Vagina (tissue), 2 donors: ENCODE measurements at regions not wholly inside any gene's neighbourhood (a gene's known extent, or its start where the extent isn't known, plus 50 kb on each side); places are given as distances from the start of the nearest gene placed in this dataset.
"Not testable (repeated sequence)": the region's sequence is repeated elsewhere in the genome, so short reads cannot be mapped to it uniquely, and the experiment has no call there.

ENCODE experiments used
- DNase-seq, 2 donors: peaks; one replicate each; pipeline ENCODE4 v3.0.0-alpha.2; 2017; ENCODE audit errors: extremely low spot score in 2 of 2
- H3K27ac ChIP-seq: fragments of 200-600 bp; sonication (generic); one replicate; pipeline ENCODE4 v1.5.1; 2019
- H3K27me3 ChIP-seq: fragments of 200-600 bp; sonication (generic); one replicate; pipeline ENCODE4 v1.5.1; 2019
- H3K36me3 ChIP-seq, 2 donors: fragments of 200-600 bp; sonication (generic); one replicate each; pipeline ENCODE4 v1.5.1; 2017 to 2019
- H3K4me1 ChIP-seq: fragments of 200-600 bp; sonication (generic); one replicate; pipeline ENCODE4 v1.5.1; 2019
- H3K4me3 ChIP-seq, 2 donors: fragments of 200-600 bp; sonication (generic); 1 replicate in 1 of 2; 2 replicates in 1 of 2; pipeline ENCODE4 v1.5.1; 2016 to 2019
- H3K9me3 ChIP-seq: fragments of 200-600 bp; sonication (generic); one replicate; pipeline ENCODE4 v1.5.1; 2019
- POLR2A ChIP-seq, 2 donors: fragments of 450-650 bp; IDR thresholded peaks; one replicate each; pipeline ENCODE4 v1.6.1; 2017; ENCODE audit warnings: antibody characterized with exemption in 2 of 2, mild to moderate bottlenecking in 2 of 2, moderate library complexity in 2 of 2
- POLR2AphosphoS5 ChIP-seq, 2 donors: sonication (generic); formaldehyde crosslinking; IDR thresholded peaks; one replicate each; pipeline ENCODE4 v1.9.0; 2017; ENCODE audit warnings: antibody characterized with exemption in 2 of 2, mild to moderate bottlenecking in 2 of 2, low read depth in 1 of 2; ENCODE audit not compliant: insufficient read depth in 1 of 2
- intact Hi-C: fragments of 100-400 bp; cut with DNase I; formaldehyde crosslinking; loops from one replicate; pipeline ENCODE4 v1.15.1; 2023
- TF ChIP-seq, protein P1 (sequence below), 3 experiments: fragments of 450-650 bp in 2 of 3; fragments of 200-600 bp in 1 of 3; sonication (generic) in 1 of 3; IDR thresholded peaks; one replicate each; pipeline ENCODE4 v1.5.1; 2017 to 2019; ENCODE audit warnings: antibody characterized with exemption in 3 of 3, mild to moderate bottlenecking in 2 of 3, moderate library complexity in 2 of 3

DNA sequence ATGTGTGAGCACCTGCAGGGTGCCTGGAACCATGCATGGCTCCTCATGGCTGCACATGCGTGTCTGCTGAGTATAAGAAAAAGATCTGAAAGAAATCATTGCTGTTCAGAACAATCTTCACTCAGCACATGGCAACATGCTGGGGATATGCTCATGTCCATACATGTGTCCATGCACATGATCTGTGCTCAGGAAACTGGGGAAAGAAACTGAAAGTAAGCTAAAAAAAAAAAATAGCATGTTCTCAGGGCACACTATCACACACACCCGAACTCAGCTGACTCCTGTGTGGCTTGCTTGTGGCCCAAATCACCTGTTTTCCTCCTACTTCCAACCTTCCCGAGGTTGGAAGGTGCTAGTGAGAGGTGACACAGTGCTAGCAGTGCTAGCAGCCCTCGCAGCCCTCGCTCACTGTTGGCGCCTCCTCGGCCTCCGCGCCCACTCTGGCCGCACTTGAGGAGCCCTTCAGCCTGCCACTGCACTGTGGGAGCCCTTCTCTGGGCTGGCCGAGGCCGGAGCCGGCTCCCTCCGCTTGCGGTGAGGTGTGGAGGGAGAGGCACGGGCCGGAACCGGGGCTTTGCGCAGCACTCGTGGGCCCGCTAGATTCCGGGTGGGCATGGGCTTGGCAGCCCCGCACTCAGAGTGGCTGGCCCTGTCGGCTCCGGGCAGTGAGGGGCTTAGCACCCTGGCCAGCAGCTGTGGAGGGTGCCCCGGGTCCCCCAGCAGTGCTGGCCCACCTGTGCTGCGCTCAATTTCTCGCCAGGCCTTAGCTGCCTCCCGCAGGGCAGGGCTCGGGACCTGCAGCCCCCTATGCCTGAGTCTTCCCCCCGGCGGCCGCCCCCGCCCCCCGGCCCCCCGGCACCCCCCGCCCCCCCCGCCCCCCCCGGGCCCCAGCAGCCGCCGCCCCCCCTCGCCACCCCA lies 76.0 kb downstream of the GADD45G start:
- no peak for TF ChIP-seq POLR2AphosphoS5 (IDR thresholded peaks at IDR 0.05; ENCODE audit: insufficient read depth in 1 of 2, low read depth in 1 of 2)
- no peak for TF ChIP-seq POLR2A (IDR thresholded peaks at IDR 0.05)
- TF ChIP-seq, protein P1, sequence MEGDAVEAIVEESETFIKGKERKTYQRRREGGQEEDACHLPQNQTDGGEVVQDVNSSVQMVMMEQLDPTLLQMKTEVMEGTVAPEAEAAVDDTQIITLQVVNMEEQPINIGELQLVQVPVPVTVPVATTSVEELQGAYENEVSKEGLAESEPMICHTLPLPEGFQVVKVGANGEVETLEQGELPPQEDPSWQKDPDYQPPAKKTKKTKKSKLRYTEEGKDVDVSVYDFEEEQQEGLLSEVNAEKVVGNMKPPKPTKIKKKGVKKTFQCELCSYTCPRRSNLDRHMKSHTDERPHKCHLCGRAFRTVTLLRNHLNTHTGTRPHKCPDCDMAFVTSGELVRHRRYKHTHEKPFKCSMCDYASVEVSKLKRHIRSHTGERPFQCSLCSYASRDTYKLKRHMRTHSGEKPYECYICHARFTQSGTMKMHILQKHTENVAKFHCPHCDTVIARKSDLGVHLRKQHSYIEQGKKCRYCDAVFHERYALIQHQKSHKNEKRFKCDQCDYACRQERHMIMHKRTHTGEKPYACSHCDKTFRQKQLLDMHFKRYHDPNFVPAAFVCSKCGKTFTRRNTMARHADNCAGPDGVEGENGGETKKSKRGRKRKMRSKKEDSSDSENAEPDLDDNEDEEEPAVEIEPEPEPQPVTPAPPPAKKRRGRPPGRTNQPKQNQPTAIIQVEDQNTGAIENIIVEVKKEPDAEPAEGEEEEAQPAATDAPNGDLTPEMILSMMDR (IDR thresholded peaks at IDR 0.05), result no peak
- no peak for DNase-seq
- Histone ChIP-seq H3K36me3 (no peaks in the 10 kb centered on the region), H3K9me3 (no peaks in the 10 kb centered on the region), H3K27ac (no peak overlapping the region), H3K4me1 (peaks cover 37% of the 10 kb centered on the region), H3K4me3 (no peak overlapping the region), H3K27me3 (no peaks in the 10 kb centered on the region)
- intact Hi-C loops, result no loop called here

DNA sequence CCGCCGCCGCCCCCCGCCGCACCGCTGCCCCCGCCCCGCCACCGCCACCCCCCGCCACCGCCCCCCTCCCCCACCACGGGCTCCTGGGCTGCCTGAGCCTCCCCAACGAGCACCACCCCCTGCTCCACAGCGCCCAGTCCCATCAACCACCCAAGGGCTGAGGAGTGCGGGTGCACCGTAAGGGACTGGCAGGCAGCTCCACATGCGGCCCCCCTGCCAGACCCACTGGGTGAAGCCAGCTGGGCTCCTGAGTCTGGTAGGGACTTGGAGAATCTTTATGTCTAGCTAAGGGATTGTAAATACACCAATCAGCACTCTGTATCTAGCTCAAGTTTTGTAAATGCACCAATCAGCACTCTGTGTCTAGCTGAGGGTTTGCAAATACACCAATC lies 76.7 kb downstream of the GADD45G start:
- intact Hi-C loops, H3K9me3 ChIP-seq, H3K27ac ChIP-seq, H3K36me3 ChIP-seq, H3K27me3 ChIP-seq, H3K4me3 ChIP-seq, DNase-seq: not testable (repeated sequence)
- peaks cover 35% of the 10 kb centered on the region for H3K4me1 ChIP-seq

DNA sequence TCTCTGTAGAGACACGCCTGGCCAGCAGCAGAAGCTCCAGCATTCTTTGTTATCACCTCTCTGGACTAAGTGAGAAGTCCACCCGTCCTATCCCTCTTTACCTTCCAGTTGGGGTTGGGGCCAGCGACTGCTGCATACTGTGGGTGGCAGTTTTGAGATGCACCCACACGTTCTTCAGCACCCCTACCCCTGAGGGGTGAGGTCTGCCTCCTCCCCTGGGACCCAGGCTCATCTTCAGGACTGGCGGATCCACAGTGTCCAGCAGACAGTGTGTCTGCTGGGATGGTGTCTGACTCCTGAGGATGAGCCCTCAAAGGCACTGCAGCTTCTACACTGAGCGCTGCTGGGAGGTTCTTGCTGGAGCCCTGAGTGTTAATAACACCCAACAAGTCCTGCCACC lies 78.8 kb downstream of the GADD45G start:
- intact Hi-C loops, result no loop called here
- Histone ChIP-seq H3K4me3 (no peak overlapping the region), H3K4me1 (peaks cover 17% of the 10 kb centered on the region), H3K36me3 (no peaks in the 10 kb centered on the region), H3K27ac (no peak overlapping the region), H3K27me3 (no peaks in the 10 kb centered on the region), H3K9me3 (no peaks in the 10 kb centered on the region)
- TF ChIP-seq POLR2AphosphoS5 (IDR thresholded peaks at IDR 0.05; ENCODE audit: insufficient read depth in 1 of 2, low read depth in 1 of 2) (no peak), POLR2A (IDR thresholded peaks at IDR 0.05) (no peak)
- TF ChIP-seq, protein P1 (IDR thresholded peaks at IDR 0.05), result no peak
- DNase-seq, result no peak

DNA sequence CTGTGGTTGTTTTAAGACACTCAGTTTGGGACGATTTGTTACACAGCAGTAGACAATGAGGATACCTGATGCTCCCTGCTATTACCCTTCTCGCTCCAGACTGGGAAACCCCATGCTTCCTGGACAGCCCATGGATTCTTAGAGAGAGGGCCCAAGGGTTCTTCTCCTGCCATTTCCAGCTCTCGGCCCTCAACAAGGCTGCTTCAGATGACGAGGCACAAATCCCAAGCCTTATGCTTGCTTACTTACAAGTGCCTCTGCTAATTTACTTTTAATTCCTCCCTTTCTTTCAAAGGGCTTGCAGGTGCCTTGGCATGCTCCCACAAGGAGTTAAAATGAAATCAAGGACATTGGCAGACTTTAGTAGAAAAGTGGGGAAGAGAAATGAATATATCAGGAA lies 79.4 kb downstream of the GADD45G start:
- TF ChIP-seq, protein P1 (IDR thresholded peaks at IDR 0.05), result no peak
- no peak for TF ChIP-seq POLR2A (IDR thresholded peaks at IDR 0.05)
- no peak for TF ChIP-seq POLR2AphosphoS5 (IDR thresholded peaks at IDR 0.05; ENCODE audit: insufficient read depth in 1 of 2, low read depth in 1 of 2)
- no peaks in the 10 kb centered on the region for H3K27me3 ChIP-seq
- no peaks in the 10 kb centered on the region for H3K36me3 ChIP-seq
- no peak overlapping the region for H3K4me3 ChIP-seq
- peaks cover 14% of the 10 kb centered on the region for H3K4me1 ChIP-seq
- no peaks in the 10 kb centered on the region for H3K9me3 ChIP-seq
- intact Hi-C loops, result no loop called here
- DNase-seq, result no peak
- no peak overlapping the region for H3K27ac ChIP-seq

DNA sequence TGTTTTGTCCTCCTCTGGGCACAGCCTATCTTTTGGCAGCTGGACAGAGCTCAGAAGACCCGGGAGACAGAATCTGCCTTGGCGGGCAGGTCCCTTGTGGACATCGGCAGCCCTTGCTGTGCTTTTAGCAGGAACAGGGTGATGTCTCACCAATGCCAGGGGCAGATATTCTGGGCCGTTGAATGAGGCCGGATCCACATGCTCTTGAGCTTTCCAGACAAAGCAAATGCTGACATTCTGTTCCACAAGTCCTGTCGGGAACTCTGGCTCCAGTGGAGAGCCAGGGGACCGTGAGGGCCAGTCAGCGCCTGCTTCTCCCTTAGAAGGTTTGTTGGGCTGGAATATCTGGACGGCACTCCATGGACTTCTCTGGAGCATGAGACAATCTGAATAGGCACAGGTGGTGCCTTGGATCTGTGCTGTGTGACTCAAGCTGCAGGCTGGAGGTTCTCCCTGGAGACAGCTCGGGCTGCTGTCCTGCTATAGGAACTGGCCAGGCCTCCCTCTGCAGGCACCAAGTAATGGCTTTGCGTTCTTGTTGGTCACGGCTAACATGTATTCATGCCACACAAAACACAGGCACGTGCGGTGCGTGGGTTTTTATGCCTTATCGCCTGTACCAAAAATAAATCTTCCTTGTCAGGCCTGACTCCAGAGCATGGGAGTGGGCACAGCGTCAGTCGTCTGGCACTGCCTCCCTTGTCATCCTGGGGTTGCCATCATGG lies 80.3 kb downstream of the GADD45G start:
- no peak overlapping the region for H3K27ac ChIP-seq
- peaks cover 14% of the 10 kb centered on the region for H3K4me1 ChIP-seq
- intact Hi-C loops, result no loop called here
- H3K4me3 ChIP-seq, result no peak overlapping the region
- TF ChIP-seq POLR2A (IDR thresholded peaks at IDR 0.05), result no peak
- TF ChIP-seq, protein P1 (IDR thresholded peaks at IDR 0.05), result no peak
- TF ChIP-seq POLR2AphosphoS5 (IDR thresholded peaks at IDR 0.05; ENCODE audit: insufficient read depth in 1 of 2, low read depth in 1 of 2), result no peak
- no peak for DNase-seq
- no peaks in the 10 kb centered on the region for H3K36me3 ChIP-seq
- no peaks in the 10 kb centered on the region for H3K27me3 ChIP-seq
- H3K9me3 ChIP-seq, result no peaks in the 10 kb centered on the region
